ENCODE measurements at regions not wholly inside any gene's neighbourhood (a gene's known extent, or its start where the extent isn't known, plus 50 kb on each side); places are given as distances from the start of the nearest gene placed in this dataset.
"Not testable (repeated sequence)": the region's sequence is repeated elsewhere in the genome, so short reads cannot be mapped to it uniquely, and the experiment has no call there.

DNA sequence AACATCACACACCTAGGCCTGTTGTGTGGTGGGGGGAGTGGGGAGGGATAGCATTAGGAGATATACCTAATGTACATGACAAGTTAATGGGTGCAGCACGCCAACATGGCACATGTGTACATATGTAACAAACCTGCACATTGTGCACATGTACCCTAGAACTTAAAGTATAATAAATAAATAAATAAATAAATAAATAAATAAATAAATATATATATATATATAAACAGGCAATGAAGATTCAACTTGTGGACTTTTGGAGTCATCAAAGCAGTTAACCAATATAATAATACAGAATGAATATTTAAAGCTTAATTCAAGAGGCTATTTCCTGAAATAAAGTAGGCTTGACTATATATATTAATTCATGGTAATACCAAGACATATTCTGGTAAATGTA is 167.0 kb downstream of the FOXD2 start:
- H3K27ac ChIP-seq; in situ Hi-C loops (cut with MboI; ENCODE audit: low pct_unique_long_range_greater_than_20kb in 2 of 9, low sequenced_read_pairs in 9 of 9, unreplicated experiment in 9 of 9); H3K4me3 ChIP-seq; H3K4me1 ChIP-seq (replicated peaks in 1 of 2); ATAC-seq (replicated peaks in 6 of 8): not testable (repeated sequence)
- 0 to 100% (median 82%) methylated on average over 1 of the region's 1 CpG; no CpG with 5 or more reads in 4 of the 10 experiments for WGBS, 10 experiments

DNA sequence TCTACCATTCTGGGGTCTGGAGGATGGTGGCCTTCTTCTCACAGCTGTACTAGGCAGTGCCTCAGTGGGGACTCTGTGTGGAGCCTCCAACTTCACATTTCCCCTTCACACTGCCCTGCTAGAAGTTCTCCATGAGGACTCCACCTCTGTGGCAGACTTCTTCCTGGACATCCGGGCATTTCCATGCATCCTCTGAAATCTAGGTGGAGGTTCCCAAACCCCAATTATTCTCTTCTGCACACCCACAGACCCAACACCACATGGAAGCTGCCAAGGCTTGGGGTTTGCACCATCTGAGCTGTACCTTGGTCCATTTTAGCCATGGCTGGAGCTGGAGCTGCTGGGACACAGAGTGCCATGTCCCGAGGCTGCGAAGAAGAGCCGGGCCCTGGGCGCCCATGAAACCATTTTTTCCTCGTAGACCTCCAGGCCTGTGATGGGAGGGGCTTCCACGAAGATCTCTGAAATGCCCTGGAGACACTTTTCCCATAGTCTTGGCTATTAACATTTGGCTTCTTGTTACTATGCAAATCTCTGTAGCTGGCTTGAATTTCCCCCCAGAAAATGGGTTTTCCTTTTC is 170.5 kb downstream of the FOXD2 start:
- in situ Hi-C loops (cut with MboI; ENCODE audit: low pct_unique_long_range_greater_than_20kb in 2 of 9, low sequenced_read_pairs in 9 of 9, unreplicated experiment in 9 of 9), result no loop called here
- WGBS, 10 experiments, result 5 to 100% (median 84%) methylated on average over 1 to 7 of the region's 7 CpGs; no CpG with 5 or more reads in 3 of the 10 experiments
- ATAC-seq (replicated peaks in 6 of 8), result no peak

GRCh38 chr1:47611992-47612391 is 174.1 kb downstream of the FOXD2 start:
- Histone ChIP-seq H3K4me3 (no peak overlapping the region), H3K4me1 (replicated peaks in 1 of 2) (no peaks in the 10 kb centered on the region), H3K27ac (no peak overlapping the region)
- WGBS, 10 experiments, result 0 to 78% (median 57%) methylated on average over 1 to 2 of the region's 2 CpGs; no CpG with 5 or more reads in 4 of the 10 experiments
- in situ Hi-C loops (cut with MboI; ENCODE audit: low pct_unique_long_range_greater_than_20kb in 2 of 9, low sequenced_read_pairs in 9 of 9, unreplicated experiment in 9 of 9), result no loop called here
- no peak for ATAC-seq (replicated peaks in 6 of 8)

More for the DNA sequence above, 170.5 kb downstream of the FOXD2 start:
- no peak overlapping the region for H3K27ac ChIP-seq
- no peaks in the 10 kb centered on the region for H3K4me1 ChIP-seq (replicated peaks in 1 of 2)
- no peak overlapping the region for H3K4me3 ChIP-seq

- no peak for ATAC-seq (replicated peaks in 6 of 8)
- Histone ChIP-seq H3K27ac (no peak overlapping the region), H3K4me3 (no peak overlapping the region), H3K4me1 (replicated peaks in 1 of 2) (no peaks in the 10 kb centered on the region)
- in situ Hi-C loops (cut with MboI; ENCODE audit: low pct_unique_long_range_greater_than_20kb in 2 of 9, low sequenced_read_pairs in 9 of 9, unreplicated experiment in 9 of 9), result no loop called here
- 0 to 100% (median 81%) methylated on average over 1 of the region's 1 CpG; no CpG with 5 or more reads in 2 of the 10 experiments for WGBS, 10 experiments
Measured at GRCh38 chr1:47612819-47613218, 175.0 kb downstream of the FOXD2 start.

DNA sequence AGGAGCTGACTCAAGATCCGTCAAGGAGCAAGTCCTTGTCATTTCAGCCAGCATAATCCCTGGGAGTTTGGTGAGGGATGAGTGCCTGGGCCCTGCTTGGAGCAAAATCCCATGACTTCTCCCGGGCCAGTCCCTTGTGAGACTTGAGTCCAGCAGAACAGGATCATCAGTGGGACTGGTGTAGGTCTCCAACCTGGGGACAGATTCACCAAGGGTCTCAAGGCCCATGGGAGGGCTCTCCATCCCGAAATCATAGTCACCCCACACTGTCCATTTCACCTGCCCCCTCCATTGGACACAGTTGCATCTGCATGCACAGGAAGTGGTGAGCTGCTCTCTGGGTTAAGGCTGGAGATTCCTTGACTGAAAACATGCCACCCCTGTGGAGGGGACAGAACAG is 178.2 kb downstream of the FOXD2 start:
- 40 to 86% (median 71%) methylated on average over 1 to 2 of the region's 3 CpGs; no CpG with 5 or more reads in 3 of the 10 experiments for WGBS, 10 experiments
- no peak for ATAC-seq (replicated peaks in 6 of 8)
- in situ Hi-C loops (cut with MboI; ENCODE audit: low pct_unique_long_range_greater_than_20kb in 2 of 9, low sequenced_read_pairs in 9 of 9, unreplicated experiment in 9 of 9), result no loop called here

GRCh38 chr1:47616906-47617305 is 179.1 kb downstream of the FOXD2 start:
- ATAC-seq (replicated peaks in 6 of 8), result no peak
- 0 to 100% (median 68%) methylated on average over 1 to 3 of the region's 3 CpGs; no CpG with 5 or more reads in 3 of the 10 experiments for WGBS, 10 experiments
- in situ Hi-C loops (cut with MboI; ENCODE audit: low pct_unique_long_range_greater_than_20kb in 2 of 9, low sequenced_read_pairs in 9 of 9, unreplicated experiment in 9 of 9), result no loop called here

More for the DNA sequence above, 178.2 kb downstream of the FOXD2 start:
- H3K4me3 ChIP-seq, result no peak overlapping the region
- H3K27ac ChIP-seq, result no peak overlapping the region
- H3K4me1 ChIP-seq (replicated peaks in 1 of 2), result no peaks in the 10 kb centered on the region

GRCh38 chr1:47617381-47618221 is 179.8 kb downstream of the FOXD2 start:
- no peak overlapping the region for H3K27ac ChIP-seq
- ATAC-seq (replicated peaks in 6 of 8), result no peak
- in situ Hi-C loops (cut with MboI; ENCODE audit: low pct_unique_long_range_greater_than_20kb in 2 of 9, low sequenced_read_pairs in 9 of 9, unreplicated experiment in 9 of 9), result no loop called here
- H3K4me3 ChIP-seq, result no peak overlapping the region
- H3K4me1 ChIP-seq (replicated peaks in 1 of 2), result no peaks in the 10 kb centered on the region
- WGBS, 10 experiments, result 35 to 92% (median 82%) methylated on average over 3 to 6 of the region's 6 CpGs; no CpG with 5 or more reads in 1 of the 10 experiments

More at GRCh38 chr1:47616906-47617305, 179.1 kb downstream of the FOXD2 start:
- H3K27ac ChIP-seq, result no peak overlapping the region
- no peaks in the 10 kb centered on the region for H3K4me1 ChIP-seq (replicated peaks in 1 of 2)
- no peak overlapping the region for H3K4me3 ChIP-seq

DNA sequence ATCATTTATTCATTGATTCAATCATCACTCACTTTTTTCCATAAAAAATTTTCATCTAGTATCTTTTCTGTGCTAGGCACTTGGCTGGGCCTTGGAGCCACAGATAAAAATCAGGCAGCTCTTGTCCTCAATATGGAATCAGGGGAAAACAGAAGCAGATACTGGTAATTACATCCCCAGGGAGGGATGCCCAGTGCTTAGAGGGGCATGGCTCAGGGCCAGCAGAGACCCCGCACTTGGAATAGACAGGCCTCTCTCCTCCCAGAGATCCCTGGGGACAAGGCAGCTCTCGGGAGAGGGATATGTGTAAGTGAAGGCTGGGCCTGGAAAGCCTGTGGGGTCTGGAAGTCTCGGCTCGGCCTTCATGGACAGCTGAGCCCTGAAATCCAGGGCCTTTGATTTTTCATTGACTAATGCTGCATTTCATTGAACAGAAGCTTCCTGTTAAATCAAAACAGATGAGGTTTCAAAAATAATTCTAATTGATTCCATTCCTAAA is 180.4 kb downstream of the FOXD2 start:
- no peak overlapping the region for H3K27ac ChIP-seq
- H3K4me3 ChIP-seq, result no peak overlapping the region
- in situ Hi-C loops (cut with MboI; ENCODE audit: low pct_unique_long_range_greater_than_20kb in 2 of 9, low sequenced_read_pairs in 9 of 9, unreplicated experiment in 9 of 9), result no loop called here
- no peaks in the 10 kb centered on the region for H3K4me1 ChIP-seq (replicated peaks in 1 of 2)
- WGBS, 10 experiments, result 13 to 93% (median 70%) methylated on average over 1 to 4 of the region's 4 CpGs; no CpG with 5 or more reads in 2 of the 10 experiments
- ATAC-seq (replicated peaks in 6 of 8), result no peak

DNA sequence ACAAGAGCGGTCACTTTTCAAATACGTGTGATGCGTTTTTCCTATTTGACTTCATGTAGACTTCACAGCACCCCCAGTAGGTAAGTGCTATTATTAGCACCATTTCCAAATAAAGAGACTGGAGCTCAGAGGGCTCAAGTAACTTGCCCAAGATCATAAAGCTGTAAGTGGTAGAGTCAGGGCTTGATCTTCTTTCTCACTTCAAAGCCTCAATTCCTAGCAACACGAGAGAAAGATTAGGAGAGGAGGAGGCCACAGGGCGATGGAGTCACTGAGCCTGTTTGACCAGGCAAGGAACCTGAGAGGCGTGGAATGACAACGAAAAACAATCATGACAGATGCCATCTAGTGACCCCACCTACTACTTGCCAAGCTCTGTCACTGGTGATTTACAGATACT is 181.0 kb downstream of the FOXD2 start:
- no peak overlapping the region for H3K4me3 ChIP-seq
- in situ Hi-C loops (cut with MboI; ENCODE audit: low pct_unique_long_range_greater_than_20kb in 2 of 9, low sequenced_read_pairs in 9 of 9, unreplicated experiment in 9 of 9), result no loop called here
- 40 to 100% (median 61%) methylated on average over 1 to 7 of the region's 7 CpGs; no CpG with 5 or more reads in 1 of the 10 experiments for WGBS, 10 experiments
- ATAC-seq (replicated peaks in 6 of 8), result no peak
- H3K4me1 ChIP-seq (replicated peaks in 1 of 2), result no peaks in the 10 kb centered on the region
- H3K27ac ChIP-seq, result no peak overlapping the region

GRCh38 chr1:47621483-47621882 is 183.6 kb downstream of the FOXD2 start:
- Histone ChIP-seq H3K4me1 (replicated peaks in 1 of 2) (no peaks in the 10 kb centered on the region), H3K4me3 (no peak overlapping the region), H3K27ac (no peak overlapping the region)
- WGBS, 10 experiments, result 54 to 95% (median 80%) methylated on average over 1 to 6 of the region's 6 CpGs; no CpG with 5 or more reads in 3 of the 10 experiments
- no peak for ATAC-seq (replicated peaks in 6 of 8)
- in situ Hi-C loops (cut with MboI; ENCODE audit: low pct_unique_long_range_greater_than_20kb in 2 of 9, low sequenced_read_pairs in 9 of 9, unreplicated experiment in 9 of 9), result no loop called here

- WGBS, 10 experiments, result 0 to 87% (median 41%) methylated on average over 1 to 3 of the region's 3 CpGs; no CpG with 5 or more reads in 2 of the 10 experiments
- in situ Hi-C loops (cut with MboI; ENCODE audit: low pct_unique_long_range_greater_than_20kb in 2 of 9, low sequenced_read_pairs in 9 of 9, unreplicated experiment in 9 of 9), result no loop called here
- no peak for ATAC-seq (replicated peaks in 6 of 8)
Measured at GRCh38 chr1:47621977-47622376, 184.1 kb downstream of the FOXD2 start.

DNA sequence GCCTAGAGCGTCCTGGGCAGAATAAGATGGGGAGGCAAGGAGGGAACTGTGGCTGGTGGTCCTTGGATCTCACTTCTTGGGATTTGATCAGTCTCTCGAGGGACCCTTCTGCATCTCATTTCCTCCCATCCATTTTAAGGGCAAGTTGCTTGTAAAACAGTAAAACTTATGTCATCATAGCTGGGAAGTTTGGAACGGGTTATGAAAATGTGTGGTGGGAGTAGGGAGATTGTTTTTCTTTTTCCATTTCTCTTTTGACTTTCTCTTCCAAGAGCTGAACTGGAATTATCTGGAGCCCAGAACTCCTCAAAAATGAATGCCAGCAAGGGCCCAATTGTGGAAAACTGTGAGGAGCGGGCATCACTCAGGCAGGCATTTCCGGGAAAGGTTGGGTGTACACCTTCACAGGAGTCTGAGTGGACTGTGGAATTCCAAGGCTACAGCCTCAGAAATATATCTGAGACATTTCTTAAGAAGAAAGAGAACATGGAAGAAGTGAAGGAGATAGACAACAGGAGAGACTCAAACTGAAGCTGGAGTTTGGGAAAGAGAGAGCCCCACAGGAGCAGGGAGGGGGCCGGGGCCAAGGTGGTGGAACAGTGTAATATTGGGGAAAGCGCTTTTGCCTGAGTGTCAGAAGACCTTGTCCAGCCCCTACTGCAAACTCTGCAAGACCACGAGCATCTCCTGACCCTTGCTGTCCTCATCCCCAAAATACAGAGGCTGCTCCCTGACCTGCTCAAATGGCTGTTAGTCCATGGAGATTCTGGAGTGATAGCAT is 185.1 kb downstream of the FOXD2 start:
- 6 to 97% (median 87%) methylated on average over 2 to 8 of the region's 8 CpGs; no CpG with 5 or more reads in 2 of the 10 experiments for WGBS, 10 experiments
- no peak overlapping the region for H3K27ac ChIP-seq
- in situ Hi-C loops (cut with MboI; ENCODE audit: low pct_unique_long_range_greater_than_20kb in 2 of 9, low sequenced_read_pairs in 9 of 9, unreplicated experiment in 9 of 9), result no loop called here
- H3K4me1 ChIP-seq (replicated peaks in 1 of 2), result peaks cover 2 to 3% of the 10 kb centered on the region in 2 donors
- no peak for ATAC-seq (replicated peaks in 6 of 8)
- H3K4me3 ChIP-seq, result no peak overlapping the region

More at GRCh38 chr1:47621977-47622376, 184.1 kb downstream of the FOXD2 start:
- H3K4me3 ChIP-seq, result no peak overlapping the region
- H3K27ac ChIP-seq, result no peak overlapping the region
- no peaks in the 10 kb centered on the region for H3K4me1 ChIP-seq (replicated peaks in 1 of 2)

DNA sequence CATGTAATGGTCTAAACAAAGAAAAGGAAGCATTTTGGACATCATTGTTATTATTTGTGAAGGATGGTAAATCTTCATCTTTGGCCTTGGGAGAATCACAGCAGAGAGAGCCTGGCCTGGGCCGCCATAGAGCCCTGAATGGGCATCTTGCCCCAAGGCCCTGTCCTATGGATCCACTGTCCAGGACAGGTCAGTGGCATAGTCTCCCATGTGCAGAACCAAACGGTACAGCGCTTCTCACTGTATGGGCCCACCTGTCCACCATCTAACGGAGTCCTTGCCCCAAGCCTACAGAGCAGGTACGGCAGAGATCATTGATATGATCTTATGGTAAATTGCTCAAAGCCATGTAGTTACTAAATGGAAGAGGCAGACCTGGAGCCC is 185.7 kb downstream of the FOXD2 start:
- WGBS, 10 experiments, result 53 to 94% (median 87%) methylated on average over 2 to 5 of the region's 5 CpGs; no CpG with 5 or more reads in 4 of the 10 experiments
- Histone ChIP-seq H3K27ac (no peak overlapping the region), H3K4me1 (replicated peaks in 1 of 2) (peaks cover 3 to 4% of the 10 kb centered on the region in 2 donors), H3K4me3 (no peak overlapping the region)
- in situ Hi-C loops (cut with MboI; ENCODE audit: low pct_unique_long_range_greater_than_20kb in 2 of 9, low sequenced_read_pairs in 9 of 9, unreplicated experiment in 9 of 9), result no loop called here
- no peak for ATAC-seq (replicated peaks in 6 of 8)

Data from motor neuron (in vitro differentiated cells).